Activated CD4-positive, alpha-beta T cell treated with anti-CD3 and anti-CD28 coated beads, Interleukin-2, amount 10 ng/mL, durations not matched to agents 7 days and 5 days (primary cell): ENCODE measurements at regions not wholly inside any gene's neighbourhood (a gene's known extent, or its start where the extent isn't known, plus 50 kb on each side); places are given as distances from the start of the nearest gene placed in this dataset. TPM values are rescaled to one million over a fixed set of nuclear protein-coding genes. Genes with fewer than 3 reads are reported as not detected.

ENCODE experiments used
- CTCF ChIA-PET: fragments of 350-600 bp; sonication (Branson Sonifier 250); formaldehyde crosslinking; loops from one replicate; lab custom pipeline; 2021; ENCODE audit warnings: antibody characterized with exemption; lab: Charles Lee
- POLR2A ChIA-PET: fragments of 350-600 bp; sonication (Branson Sonifier 250); formaldehyde crosslinking; loops from one replicate; lab custom pipeline; 2021; ENCODE audit warnings: antibody characterized with exemption; lab: Charles Lee
- DNase-seq: peaks from one replicate; pipeline ENCODE4 v3.0.0-alpha.2; 2020
- H3K27ac Mint-ChIP-seq: one replicate; pipeline ENCODE4 v1.8.0; 2021; ENCODE audit warnings: mild to moderate bottlenecking, moderate library complexity, mixed read lengths
- H3K27me3 Mint-ChIP-seq: one replicate; pipeline ENCODE4 v1.8.0; 2021; ENCODE audit warnings: mixed read lengths
- H3K36me3 Mint-ChIP-seq: one replicate; pipeline ENCODE4 v1.8.0; 2021; ENCODE audit warnings: low read depth, mixed read lengths
- H3K4me1 Mint-ChIP-seq: one replicate; pipeline ENCODE4 v1.8.0; 2021; ENCODE audit warnings: mixed read lengths
- H3K4me3 Mint-ChIP-seq: one replicate; pipeline ENCODE4 v1.8.0; 2021; ENCODE audit warnings: mild to moderate bottlenecking, moderate library complexity, mixed read lengths
- H3K9me3 Mint-ChIP-seq: one replicate; pipeline ENCODE4 v1.8.0; 2021; ENCODE audit warnings: mixed read lengths
- microRNA-seq: library from miRNA; unstranded; fragments of <30 nt; microRNA quantifications from one replicate; pipeline ENCODE4 v1.2.0, GENCODE V29; 2021; ENCODE audit warnings: borderline microRNAs expressed, borderline replicate concordance

- peaks cover 4% of the 10 kb centered on the region for H3K27me3 Mint-ChIP-seq
- no peak overlapping the region for H3K4me3 Mint-ChIP-seq
- ChIA-PET CTCF (no interaction called here), POLR2A (no interaction called here)
- H3K27ac Mint-ChIP-seq: no peak overlapping the region
- H3K9me3 Mint-ChIP-seq: no peaks in the 10 kb centered on the region
- peaks cover 27% of the 10 kb centered on the region for H3K4me1 Mint-ChIP-seq
- no peaks in the 10 kb centered on the region for H3K36me3 Mint-ChIP-seq
- no peak for DNase-seq
Measured at GRCh38 chr6:37552267-37552666, 52.6 kb upstream of the CCDC167 start.

DNA sequence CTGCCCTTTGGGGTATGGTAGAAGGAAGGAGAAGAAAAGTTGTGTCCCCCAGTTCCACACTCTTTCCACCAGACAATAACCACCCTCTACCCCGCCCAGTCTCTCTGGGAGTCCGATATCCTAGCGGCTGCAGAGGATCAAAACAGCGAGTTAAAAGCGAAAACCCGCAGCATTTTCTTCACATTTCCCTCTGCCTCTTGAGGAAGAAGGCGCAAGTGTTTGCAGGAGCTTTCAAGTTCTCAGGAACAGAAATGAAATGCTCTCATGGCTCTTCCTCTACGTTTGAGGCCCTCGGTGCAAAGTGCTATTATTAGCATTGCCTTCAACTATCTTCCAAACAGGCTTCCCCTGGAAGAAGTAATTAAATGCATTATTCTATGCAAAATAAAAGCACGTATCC, 52.2 kb upstream of the CCDC167 start:
- peaks cover 31% of the 10 kb centered on the region for H3K4me1 Mint-ChIP-seq
- H3K27me3 Mint-ChIP-seq: peaks cover 4% of the 10 kb centered on the region
- no peaks in the 10 kb centered on the region for H3K36me3 Mint-ChIP-seq
- CTCF ChIA-PET: interaction anchor here (0.8 kb wide), 1 partner anchor 12 kb away, joined by 3 read pairs; no protein-coding TSS in a partner anchor
- no peak overlapping the region for H3K27ac Mint-ChIP-seq
- H3K4me3 Mint-ChIP-seq: no peak overlapping the region
- H3K9me3 Mint-ChIP-seq: no peaks in the 10 kb centered on the region
- POLR2A ChIA-PET: no interaction called here
- DNase-seq: no peak

DNA sequence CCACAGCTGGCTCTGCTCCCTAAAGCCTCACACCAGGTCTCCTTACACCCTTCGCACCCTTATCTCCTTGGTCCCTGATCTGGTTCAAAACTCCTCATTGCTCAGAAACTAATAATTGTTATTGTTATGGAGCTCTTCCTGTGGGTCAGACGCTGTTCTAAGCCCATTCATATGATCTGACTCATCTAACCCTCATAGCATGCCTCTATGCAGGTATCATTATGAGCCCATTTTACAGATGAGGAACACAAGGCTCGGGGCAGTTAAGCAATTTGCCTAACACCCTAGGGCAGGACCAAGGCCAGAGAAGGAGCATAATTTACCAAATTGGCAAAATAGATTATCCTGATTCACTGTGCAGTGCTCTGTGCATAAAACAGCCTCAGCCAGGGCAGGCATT, 51.8 kb upstream of the CCDC167 start:
- Mint-ChIP-seq H3K27ac (no peak overlapping the region), H3K36me3 (no peaks in the 10 kb centered on the region), H3K9me3 (no peaks in the 10 kb centered on the region), H3K27me3 (peaks cover 4% of the 10 kb centered on the region), H3K4me3 (no peak overlapping the region), H3K4me1 (peaks cover 34% of the 10 kb centered on the region)
- DNase-seq: no peak
- ChIA-PET POLR2A (no interaction called here), CTCF (interaction anchor here (0.8 kb wide), 1 partner anchor 12 kb away, joined by 3 read pairs; no protein-coding TSS in a partner anchor)

GRCh38 chr6:37551002-37551401, 51.3 kb upstream of the CCDC167 start:
- H3K27me3 Mint-ChIP-seq: peaks cover 4% of the 10 kb centered on the region
- H3K4me3 Mint-ChIP-seq: no peak overlapping the region
- no peak for DNase-seq
- ChIA-PET CTCF (no interaction called here), POLR2A (no interaction called here)
- no peaks in the 10 kb centered on the region for H3K36me3 Mint-ChIP-seq
- H3K9me3 Mint-ChIP-seq: no peaks in the 10 kb centered on the region
- H3K4me1 Mint-ChIP-seq: peaks cover 35% of the 10 kb centered on the region
- no peak overlapping the region for H3K27ac Mint-ChIP-seq

DNA sequence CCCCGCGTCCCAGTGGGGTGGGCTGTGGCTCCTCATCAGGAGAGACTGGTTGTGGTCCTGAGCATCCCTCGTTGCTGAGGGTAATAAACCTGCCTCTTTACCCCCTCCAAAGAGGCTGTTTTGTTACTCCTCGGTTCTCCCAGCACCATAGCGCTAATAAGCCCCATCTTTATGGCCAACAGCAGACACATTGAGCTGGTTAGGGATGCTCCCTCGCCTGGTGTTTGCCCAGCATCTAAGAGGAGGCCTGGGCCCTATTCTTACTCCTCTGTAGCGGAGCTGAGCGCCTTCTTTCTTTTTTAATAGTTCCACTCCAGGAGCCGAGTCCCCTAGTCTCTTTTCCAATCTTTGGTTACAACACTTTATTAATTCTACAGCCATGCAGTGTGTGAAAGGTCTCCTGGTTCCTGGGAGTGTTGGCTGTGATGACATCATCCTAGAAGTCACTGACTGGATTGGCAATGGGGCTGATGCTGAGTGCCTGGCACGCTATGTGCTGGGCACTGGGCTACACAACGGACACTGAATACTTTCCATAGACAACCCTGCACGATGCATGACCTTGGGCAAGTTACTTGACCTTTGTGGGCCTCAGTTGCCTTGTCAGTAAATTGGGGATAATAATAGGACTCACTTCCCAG, 50.6 kb upstream of the CCDC167 start:
- no peak overlapping the region for H3K27ac Mint-ChIP-seq
- H3K4me1 Mint-ChIP-seq: peaks cover 35% of the 10 kb centered on the region
- H3K4me3 Mint-ChIP-seq: no peak overlapping the region
- peaks cover 4% of the 10 kb centered on the region for H3K27me3 Mint-ChIP-seq
- ChIA-PET CTCF (no interaction called here), POLR2A (no interaction called here)
- no peak for DNase-seq
- H3K9me3 Mint-ChIP-seq: no peaks in the 10 kb centered on the region
- no peaks in the 10 kb centered on the region for H3K36me3 Mint-ChIP-seq

DNA sequence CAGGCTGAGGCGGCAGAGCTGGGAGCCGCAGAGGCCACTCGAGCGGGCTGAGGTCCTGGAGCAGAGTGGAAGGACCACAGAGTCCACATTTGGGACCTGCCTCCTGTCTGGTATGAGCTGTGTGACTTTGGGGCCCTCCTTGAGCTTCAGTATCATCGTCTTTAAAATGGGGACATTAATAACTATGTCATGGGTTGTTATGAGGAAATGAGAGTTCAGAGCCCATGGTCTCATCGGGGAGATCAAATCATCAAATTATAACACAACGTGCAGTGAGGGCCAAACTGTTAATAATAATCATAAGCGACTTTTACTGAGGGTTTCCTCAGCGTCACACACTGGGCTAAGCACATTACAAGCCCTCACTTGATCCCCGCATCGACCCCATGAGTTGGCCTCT, 49.9 kb upstream of the CCDC167 start:
- ChIA-PET POLR2A (no interaction called here), CTCF (interaction anchor here (1.8 kb wide), 1 partner anchor 12 kb away, joined by 6 read pairs; no protein-coding TSS in a partner anchor)
- no peak for DNase-seq
- no peaks in the 10 kb centered on the region for H3K36me3 Mint-ChIP-seq
- no peak overlapping the region for H3K4me3 Mint-ChIP-seq
- no peaks in the 10 kb centered on the region for H3K9me3 Mint-ChIP-seq
- H3K27ac Mint-ChIP-seq: no peak overlapping the region
- peaks cover 35% of the 10 kb centered on the region for H3K4me1 Mint-ChIP-seq
- peaks cover 4% of the 10 kb centered on the region for H3K27me3 Mint-ChIP-seq

Small RNA genes lying in the stretch of these regions (microRNA-seq; reads per million reads assigned to microRNA genes)
- gene MIR4462: not detected
